RWPE2 (cell line): ENCODE measurements at regions not wholly inside any gene's neighbourhood (a gene's known extent, or its start where the extent isn't known, plus 50 kb on each side); places are given as distances from the start of the nearest gene placed in this dataset.
A peak's percentile ranks its signal among the peaks of the same experiment; 100 is the strongest.
"Not testable (repeated sequence)": the region's sequence is repeated elsewhere in the genome, so short reads cannot be mapped to it uniquely, and the experiment has no call there.

ENCODE experiments used
- ATAC-seq: fragments of 200-7000 bp; cut with Tn5 transposase; 3 replicates; pipeline ENCODE4 v1.9.1; 2021; ENCODE audit warnings: low read depth
- DNase-seq: peaks from one replicate; pipeline ENCODE4 v3.0.0-alpha.2; 2020; ENCODE audit warnings: low spot score
- H3K27ac ChIP-seq: fragments of 450-650 bp; 2 replicates; pipeline ENCODE4 v1.5.1; 2017; ENCODE audit warnings: mild to moderate bottlenecking; ENCODE audit not compliant: poor library complexity, severe bottlenecking
- H3K27me3 ChIP-seq: fragments of 250-450 bp; sonication (Bioruptor Pico); 2 replicates; pipeline ENCODE4 v1.5.1; 2021; ENCODE audit warnings: mild to moderate bottlenecking, moderate library complexity; ENCODE audit not compliant: insufficient read depth, poor library complexity, severe bottlenecking
- H3K36me3 ChIP-seq: fragments of 250-450 bp; sonication (Bioruptor Pico); 2 replicates; pipeline ENCODE4 v1.5.1; 2020; ENCODE audit warnings: low read depth, mild to moderate bottlenecking, moderate library complexity
- H3K4me1 ChIP-seq: fragments of 250-450 bp; sonication (Bioruptor Pico); 2 replicates; pipeline ENCODE4 v1.5.1; 2021; ENCODE audit warnings: mild to moderate bottlenecking, moderate library complexity; ENCODE audit not compliant: insufficient read depth, poor library complexity, severe bottlenecking
- H3K4me3 ChIP-seq: fragments of 250-450 bp; sonication (Bioruptor Pico); 2 replicates; pipeline ENCODE4 v1.5.1; 2021; ENCODE audit warnings: mild to moderate bottlenecking, moderate library complexity; ENCODE audit not compliant: severe bottlenecking
- H3K9me3 ChIP-seq: fragments of 250-450 bp; sonication (Bioruptor Pico); 2 replicates; pipeline ENCODE4 v1.5.1; 2021; ENCODE audit warnings: mild to moderate bottlenecking, moderate library complexity; ENCODE audit not compliant: severe bottlenecking
- TF ChIP-seq, protein P1 (sequence below): fragments of 450-650 bp; IDR thresholded peaks from one replicate; pipeline ENCODE4 v1.5.1; 2017; ENCODE audit warnings: mild to moderate bottlenecking, moderate library complexity; ENCODE audit not compliant: poor library complexity, severe bottlenecking

DNA sequence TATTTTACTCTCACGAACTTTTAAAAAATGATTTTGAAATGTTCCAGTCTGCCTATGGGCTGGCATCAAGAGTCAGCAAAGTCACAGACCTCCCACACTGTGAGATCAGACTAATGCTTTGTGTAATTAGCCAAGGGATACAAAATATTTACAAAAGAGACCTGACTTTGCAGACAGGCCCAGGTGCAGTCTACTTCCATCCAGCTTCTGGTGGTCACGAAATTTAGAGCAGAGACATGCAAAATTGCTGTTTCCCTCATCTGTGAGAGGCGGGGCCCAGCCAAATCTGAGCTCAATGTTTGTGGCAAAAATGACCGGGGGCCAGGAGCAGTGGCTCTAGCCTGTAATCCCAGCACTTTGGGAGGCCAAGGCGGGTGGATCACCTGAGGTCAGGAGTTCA lies 82.5 kb upstream of the PITRM1 start:
- Histone ChIP-seq H3K36me3 (no peaks in the 10 kb centered on the region), H3K4me3 (no peak overlapping the region), H3K9me3 (no peaks in the 10 kb centered on the region), H3K4me1 (no peaks in the 10 kb centered on the region), H3K27ac (no peak overlapping the region), H3K27me3 (no peaks in the 10 kb centered on the region)
- DNase-seq (no peak), ATAC-seq (no peak)
- TF ChIP-seq, protein P1, sequence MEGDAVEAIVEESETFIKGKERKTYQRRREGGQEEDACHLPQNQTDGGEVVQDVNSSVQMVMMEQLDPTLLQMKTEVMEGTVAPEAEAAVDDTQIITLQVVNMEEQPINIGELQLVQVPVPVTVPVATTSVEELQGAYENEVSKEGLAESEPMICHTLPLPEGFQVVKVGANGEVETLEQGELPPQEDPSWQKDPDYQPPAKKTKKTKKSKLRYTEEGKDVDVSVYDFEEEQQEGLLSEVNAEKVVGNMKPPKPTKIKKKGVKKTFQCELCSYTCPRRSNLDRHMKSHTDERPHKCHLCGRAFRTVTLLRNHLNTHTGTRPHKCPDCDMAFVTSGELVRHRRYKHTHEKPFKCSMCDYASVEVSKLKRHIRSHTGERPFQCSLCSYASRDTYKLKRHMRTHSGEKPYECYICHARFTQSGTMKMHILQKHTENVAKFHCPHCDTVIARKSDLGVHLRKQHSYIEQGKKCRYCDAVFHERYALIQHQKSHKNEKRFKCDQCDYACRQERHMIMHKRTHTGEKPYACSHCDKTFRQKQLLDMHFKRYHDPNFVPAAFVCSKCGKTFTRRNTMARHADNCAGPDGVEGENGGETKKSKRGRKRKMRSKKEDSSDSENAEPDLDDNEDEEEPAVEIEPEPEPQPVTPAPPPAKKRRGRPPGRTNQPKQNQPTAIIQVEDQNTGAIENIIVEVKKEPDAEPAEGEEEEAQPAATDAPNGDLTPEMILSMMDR: no peak

DNA sequence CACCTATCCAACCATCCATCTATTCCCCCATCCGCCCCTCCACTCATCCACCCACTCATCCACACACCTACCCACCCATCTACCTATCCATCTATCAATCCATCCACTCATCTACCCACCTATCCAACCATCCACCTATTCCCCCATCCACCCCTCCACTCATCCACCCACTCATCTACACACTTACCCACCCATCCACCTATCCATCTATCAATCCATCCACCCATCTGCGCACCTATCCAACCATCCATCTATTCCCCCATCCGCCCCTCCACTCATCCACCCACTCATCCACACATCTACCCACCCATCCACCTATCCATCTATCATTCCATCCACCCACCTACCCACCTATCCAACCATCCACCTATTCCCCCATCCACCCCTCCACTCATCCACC lies 81.4 kb upstream of the PITRM1 start:
- H3K4me1 ChIP-seq, ATAC-seq, H3K36me3 ChIP-seq, DNase-seq, H3K9me3 ChIP-seq, H3K27ac ChIP-seq, H3K27me3 ChIP-seq, H3K4me3 ChIP-seq: not testable (repeated sequence)

DNA sequence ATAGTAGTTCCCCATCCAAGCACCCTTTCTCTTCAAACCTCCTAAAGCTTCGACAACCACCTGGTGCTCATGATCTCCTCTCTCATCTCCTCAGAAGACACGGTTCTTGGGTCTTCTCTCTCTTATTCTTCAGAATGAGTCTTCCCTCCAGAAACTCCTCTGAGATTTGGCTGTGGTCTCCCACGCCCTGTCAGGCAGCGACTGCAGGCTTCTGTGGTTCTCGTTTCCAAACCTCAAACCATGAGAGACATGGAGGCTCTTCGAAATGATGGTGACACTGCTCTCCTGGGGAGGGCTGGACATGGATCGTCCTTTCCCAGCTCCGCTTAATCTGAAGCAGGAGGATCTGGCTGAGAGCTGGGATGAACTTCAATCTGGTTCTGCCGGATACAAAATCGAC lies 78.6 kb upstream of the PITRM1 start:
- Histone ChIP-seq H3K4me3 (no peak overlapping the region), H3K4me1 (peaks cover 10% of the 10 kb centered on the region), H3K9me3 (no peaks in the 10 kb centered on the region), H3K36me3 (no peaks in the 10 kb centered on the region), H3K27ac (no peak overlapping the region), H3K27me3 (no peaks in the 10 kb centered on the region)
- DNase-seq (no peak), ATAC-seq (no peak)
- TF ChIP-seq, protein P1: no peak

DNA sequence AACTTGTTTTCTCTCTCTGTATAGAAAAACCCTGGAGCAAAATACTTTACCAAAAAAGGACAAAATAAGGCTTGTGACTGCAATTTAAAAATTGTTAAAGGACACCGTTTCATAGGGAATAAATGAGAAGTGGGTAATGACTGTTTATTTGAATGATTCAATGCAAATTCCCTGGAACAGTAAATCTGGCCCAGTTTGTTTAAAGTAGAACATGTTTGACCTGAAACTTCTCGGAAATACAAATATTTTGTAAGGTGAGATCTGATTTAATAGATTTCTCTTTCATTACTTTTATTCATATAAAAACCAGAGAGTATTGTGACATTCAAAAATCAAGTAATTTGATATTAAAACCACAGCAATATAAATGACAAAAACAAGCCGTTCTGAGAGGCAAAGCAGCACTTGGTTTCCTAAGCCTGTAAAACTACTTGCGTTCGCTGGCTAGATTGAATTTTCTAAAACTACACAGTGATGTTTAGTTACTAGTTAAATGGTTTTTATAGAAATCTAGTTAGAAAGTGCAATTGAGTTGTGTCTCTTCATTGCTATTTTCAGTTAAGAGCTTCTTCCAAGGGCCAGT lies 76.8 kb upstream of the PITRM1 start:
- peaks cover 10% of the 10 kb centered on the region for H3K4me1 ChIP-seq
- no peak overlapping the region for H3K4me3 ChIP-seq
- ATAC-seq: peak; percentile 40
- DNase-seq: no peak
- H3K27ac ChIP-seq: peak overlapping the region; percentile 60
- TF ChIP-seq, protein P1: no peak
- H3K9me3 ChIP-seq: no peaks in the 10 kb centered on the region
- no peaks in the 10 kb centered on the region for H3K36me3 ChIP-seq
- H3K27me3 ChIP-seq: no peaks in the 10 kb centered on the region

DNA sequence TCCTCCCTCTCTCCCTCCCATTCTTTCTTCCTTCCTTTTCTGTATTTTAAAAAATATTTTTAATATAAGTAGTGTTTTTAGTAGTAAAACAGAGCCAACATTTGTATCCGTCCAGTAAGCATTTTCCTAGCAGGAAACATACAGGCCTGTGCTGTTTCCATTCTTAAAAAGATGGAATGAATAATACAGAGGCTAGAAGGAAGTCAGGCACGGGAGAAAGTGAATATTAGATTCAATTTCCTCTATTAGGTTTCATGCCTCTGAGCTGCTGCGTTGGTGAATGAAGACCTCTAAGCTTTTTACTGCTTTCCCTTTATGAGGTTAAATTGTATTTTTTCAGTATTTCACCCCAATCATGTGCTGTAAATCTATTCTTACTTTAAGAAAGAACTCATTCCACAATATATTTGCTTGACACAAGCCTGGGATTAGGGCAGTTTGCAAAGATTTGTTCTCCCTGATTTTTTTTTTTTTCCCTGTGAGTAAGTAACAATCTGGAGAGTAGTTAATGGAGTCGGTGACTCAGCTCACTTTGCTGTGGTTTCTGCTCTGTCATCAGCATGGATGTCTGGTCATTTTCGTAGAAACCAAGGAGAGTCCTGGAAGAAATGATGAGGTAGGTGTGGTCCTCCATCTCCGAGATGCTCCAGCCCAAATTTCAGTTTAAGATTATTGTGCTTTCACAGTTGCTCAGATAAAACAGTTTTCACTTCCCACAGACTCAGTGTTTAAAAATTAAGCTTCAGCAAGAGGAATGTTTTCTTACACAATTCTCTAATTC lies 76.1 kb upstream of the PITRM1 start:
- Histone ChIP-seq H3K27me3 (no peaks in the 10 kb centered on the region), H3K36me3 (no peaks in the 10 kb centered on the region), H3K27ac (peak overlapping the region; percentile 60), H3K9me3 (no peaks in the 10 kb centered on the region), H3K4me3 (no peak overlapping the region), H3K4me1 (peaks cover 10% of the 10 kb centered on the region)
- TF ChIP-seq, protein P1: no peak
- DNase-seq: no peak
- ATAC-seq: peak; percentile 95
